HG03457 (cell line): ENCODE measurements at regions not wholly inside any gene's neighbourhood (a gene's known extent, or its start where the extent isn't known, plus 50 kb on each side); places are given as distances from the start of the nearest gene placed in this dataset.
A peak's percentile ranks its signal among the peaks of the same experiment; 100 is the strongest.

Experiments
- ATAC-seq: cut with Tn5 transposase; IDR thresholded peaks from one replicate; pipeline ENCODE4 v1.9.1; 2021; ENCODE audit warnings: moderate number of reproducible peaks; ENCODE audit not compliant: unreplicated experiment

DNA sequence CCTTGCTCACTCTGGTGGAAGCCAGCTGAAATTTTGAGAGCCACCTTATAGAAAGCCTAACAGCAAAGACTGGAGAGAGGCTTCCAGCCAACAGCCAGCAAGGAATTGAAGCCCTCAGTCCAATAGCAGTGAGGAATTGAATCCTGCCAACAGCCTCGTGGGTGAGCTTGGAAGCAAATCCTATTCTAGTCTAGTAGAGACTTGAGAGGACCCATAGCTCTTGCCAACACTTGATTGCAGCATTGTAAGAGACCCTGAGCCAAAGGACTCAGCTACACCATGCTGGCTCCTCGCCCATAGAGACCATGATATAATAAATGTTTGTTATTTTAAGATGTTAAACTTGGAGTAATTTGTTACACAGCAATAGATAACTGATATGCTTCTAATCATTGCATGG, 403.0 kb upstream of the TNP1 start:
- no peak for ATAC-seq

DNA sequence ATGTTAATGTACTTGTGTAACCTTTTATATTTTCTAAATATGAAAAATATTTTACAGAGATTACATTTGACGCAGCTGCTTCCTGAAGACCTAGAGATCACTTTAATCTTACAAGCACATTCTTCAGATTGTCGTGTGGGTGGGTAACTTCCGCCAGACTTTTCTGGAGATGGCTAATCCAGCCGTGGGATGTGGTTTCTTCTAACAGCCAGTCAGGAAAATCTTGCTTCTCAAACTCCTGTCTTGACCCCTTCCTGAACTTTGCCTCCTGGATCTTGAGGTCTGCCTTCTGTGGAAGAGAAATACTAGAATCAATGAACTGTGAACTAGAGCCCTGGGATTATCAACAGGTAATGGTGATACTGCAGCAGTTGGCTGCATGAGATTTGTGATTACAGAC, 401.6 kb upstream of the TNP1 start:
- no peak for ATAC-seq

DNA sequence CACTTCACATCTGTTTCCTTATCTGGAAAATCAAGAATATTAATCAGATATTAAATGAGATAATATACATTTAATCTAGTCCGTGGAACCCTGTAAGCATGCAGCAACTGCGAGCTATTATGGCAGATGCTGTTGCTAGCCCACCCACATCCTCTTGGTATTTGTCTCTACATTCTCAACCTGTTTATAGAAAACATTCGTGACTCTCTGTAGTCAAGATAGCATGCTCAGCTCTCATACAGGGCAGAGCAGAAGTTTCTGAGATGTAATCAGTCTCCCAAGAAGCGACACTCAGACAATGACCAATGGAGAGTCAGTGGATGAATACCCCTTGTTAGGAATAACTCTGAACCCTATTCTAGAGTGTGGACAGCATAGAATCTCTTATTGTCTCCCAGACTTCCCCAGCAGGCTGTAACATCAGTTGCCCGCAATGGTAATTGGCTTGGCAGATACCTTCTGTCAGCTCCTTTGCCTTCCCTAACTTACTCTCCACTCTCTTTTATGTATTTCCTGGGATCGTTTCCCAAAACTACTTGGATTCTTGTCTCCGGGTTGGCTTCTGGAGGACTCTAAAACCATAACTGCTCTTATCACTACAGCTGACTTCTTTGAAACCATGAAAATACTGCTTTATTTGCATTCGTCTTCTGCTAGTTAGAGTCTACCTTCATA, 400.7 kb upstream of the TNP1 start:
- ATAC-seq: no peak

DNA sequence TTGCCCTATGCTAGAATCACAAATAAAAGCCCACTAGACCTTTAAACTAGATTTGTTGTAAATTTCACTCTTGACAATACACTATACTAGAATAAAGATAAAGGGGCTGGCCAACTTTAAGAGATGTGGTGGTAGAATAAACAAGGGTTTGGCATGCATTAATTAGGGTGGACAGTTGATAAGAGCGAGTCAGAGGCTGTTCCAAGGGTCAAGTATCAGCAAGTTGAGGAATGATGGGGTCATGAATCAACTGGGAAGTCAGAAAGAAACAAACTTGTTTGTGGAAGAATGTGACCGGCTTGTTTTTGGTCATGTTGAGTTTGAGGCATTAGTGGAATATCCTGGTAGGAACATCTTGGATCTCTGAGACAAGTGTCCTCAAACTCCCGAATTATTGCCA, 398.3 kb upstream of the TNP1 start:
- ATAC-seq: no peak

DNA sequence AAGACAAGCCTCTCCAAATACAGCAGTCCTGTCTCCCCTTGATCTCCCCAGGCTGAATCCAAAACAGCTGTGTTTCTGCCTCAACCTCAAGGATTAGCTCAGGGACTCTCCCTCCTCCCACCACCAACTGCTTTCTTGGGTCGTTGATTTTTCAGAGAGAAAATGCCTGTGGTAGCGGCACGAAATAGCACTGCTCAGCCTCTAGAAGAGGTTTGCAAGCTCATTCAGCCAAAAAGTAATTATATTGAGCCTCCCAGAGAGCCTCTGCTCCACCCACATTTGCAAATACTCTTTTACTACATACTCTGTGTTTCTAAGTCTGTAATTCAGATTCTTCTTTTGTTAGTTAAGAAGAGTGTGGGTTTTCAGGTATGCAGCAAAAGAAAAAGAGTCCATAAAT, 396.4 kb upstream of the TNP1 start:
- ATAC-seq: no peak

DNA sequence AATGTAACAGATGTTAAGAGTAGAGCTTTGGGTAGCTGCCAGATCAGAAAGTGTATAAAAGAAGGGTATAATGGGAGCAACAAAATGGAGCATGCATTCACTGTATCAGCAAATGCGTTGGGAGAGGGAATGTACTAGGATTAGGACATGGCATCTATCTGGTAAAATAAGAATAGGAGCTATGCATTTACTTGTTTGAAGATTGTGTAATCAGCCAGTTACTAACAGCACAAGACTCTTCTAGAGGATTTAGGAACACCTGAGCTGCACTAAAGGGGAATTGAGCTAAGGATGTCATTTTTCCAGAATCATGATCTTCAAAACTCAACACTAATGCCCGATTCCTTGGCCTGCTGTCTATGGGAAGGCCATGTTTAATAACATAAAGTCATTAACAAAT, 394.2 kb upstream of the TNP1 start:
- no peak for ATAC-seq

DNA sequence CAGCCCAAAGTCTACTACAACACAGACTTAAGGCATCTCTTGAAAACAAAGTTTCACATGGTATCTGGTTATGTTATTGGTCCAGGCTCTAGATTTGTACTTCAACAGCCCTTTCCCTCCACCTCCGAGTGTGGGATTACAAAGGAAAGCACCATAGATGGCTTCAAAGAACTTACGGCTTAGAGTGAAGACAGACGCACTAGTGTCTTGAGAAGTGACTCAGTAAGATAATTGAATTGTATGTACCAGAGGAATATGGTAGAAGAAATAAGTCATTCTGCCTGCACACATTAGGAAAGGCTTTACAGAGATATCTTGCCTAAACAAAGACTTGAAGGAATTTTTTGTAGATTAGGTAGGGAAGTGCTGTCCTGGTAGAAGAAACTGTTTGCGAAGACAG, 392.3 kb upstream of the TNP1 start:
- no peak for ATAC-seq

DNA sequence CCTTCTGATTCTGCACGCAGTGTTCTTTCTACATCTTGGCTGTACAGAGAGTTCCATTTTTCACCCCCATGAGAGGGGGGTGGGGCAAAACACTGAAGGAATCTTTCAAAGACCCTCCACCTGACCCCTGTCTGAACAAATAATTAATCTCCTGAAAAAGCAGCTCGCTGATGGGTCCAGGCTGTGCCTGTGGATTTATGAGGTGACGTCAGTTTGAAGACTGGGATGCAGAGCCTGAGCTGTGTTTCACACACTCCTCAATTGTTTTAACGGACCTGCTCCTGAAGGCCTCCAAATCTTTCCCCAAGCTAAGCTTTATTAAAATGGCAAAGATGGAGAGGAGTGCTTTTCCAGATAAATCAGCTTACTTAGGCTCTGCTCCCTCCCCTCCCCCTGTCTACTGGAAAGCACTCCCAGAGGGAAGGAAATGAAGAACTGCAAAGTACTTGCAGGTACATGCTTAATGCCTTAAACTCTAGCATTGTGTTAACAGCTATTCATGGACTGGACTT, 390.2 kb upstream of the TNP1 start:
- ATAC-seq: no peak

DNA sequence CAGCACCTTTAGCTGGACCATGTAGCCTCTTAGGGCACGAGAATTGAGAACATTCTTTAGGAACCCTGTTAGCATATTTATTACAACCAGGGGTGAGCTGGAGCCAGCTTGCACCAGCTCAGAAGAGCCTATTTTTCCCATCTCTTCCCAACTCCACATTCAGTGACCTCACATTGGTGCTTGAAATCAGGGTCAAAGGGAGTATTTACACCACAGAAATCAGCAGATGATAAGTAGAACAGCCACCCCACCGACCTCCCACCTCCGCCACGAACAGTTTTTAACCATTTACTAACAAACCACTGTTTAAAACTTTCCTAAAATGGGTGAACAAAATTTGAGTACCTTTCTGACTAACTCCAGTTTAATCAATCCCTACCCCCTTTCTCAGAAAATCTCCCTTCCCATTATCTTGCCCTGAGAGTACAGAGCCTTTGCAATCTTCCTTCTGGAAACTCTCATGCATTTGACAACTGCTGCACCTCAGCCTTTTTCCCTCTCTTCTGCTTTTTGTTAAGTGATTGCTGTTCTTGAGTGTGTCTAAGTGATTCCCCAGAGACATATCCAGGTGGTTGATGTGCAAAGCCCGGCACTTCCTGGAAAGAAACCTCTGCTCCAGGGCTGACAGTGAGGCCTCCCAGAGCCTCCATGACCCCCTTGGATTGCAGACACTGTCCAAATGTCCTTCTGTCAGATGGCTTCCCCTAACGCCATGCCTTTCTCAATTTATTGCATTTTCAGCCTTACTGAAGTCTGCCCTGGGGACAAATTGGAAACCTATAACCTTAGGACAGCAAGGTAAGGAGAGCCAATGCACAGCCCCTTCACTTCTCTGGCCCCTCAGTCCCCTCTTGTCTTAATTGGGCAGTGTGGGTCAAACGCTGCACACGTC, 389.5 kb upstream of the TNP1 start:
- no peak for ATAC-seq

DNA sequence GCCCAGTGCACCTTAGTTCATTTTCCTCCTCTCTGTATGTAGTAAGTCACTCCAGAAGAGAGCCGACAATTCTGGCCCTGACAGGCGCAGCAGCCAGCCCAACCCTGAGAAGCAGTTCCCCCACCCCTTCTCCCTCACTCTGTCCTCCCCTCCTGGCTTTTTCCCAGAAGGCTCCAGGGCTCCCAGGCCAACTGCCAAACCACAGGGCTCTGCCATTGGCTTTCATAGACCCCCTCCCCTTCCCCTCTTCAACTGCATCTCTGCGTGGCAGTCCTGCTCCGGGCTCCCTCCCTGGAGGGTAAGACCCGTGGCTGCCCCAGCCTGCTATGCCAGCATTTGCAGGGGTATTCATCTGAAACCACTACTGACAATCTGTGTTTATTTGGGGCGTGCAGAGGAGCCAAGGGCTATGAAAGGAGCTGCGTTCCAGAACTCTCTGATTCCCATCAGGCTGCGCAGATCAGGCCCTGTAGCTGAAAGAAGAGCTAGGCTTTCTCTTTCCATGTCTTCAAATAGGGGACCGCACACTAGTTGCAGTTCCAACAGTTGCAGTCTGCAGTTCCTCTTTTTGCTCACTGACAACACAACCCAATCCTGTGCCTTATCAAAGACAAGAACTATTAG, 388.6 kb upstream of the TNP1 start:
- peak; percentile 90 for ATAC-seq

DNA sequence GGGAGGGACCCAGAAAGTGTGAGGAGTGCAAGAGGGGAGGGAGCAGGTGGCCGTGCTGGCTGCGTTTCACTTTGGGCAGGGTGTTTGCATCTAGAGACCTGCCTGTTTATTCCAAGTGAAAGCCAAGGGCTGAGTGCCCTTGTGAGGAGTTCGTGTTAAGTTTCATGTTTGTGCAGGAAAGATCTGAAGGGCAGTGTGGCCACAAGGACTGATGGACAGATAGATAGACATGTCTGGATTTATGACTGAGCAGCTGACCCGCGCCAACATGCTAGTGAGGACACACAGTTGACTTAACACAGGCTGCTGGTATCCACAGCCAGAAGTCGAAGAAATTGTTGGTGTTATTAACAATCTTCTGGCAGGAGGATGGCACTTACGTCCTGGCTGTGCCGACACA, 387.6 kb upstream of the TNP1 start:
- ATAC-seq: no peak

DNA sequence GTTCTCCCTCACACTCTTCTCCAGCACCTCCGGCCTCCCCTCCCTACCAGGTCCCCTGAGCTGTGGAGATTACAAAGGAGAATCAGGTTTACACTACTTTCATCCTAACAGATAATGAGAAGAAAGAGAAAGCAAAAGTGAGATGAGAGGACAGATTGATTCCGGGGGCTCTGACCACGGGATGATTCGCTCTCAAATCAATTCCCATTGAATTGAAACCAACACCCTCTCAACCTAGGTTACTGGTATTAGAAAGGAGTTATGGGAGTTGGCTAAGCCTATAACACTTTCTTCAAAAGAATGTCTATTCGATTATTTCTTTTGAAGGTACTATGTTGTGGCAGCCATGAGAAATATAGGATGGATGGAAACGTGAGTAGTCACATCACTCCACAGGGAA, 386.2 kb upstream of the TNP1 start:
- no peak for ATAC-seq

DNA sequence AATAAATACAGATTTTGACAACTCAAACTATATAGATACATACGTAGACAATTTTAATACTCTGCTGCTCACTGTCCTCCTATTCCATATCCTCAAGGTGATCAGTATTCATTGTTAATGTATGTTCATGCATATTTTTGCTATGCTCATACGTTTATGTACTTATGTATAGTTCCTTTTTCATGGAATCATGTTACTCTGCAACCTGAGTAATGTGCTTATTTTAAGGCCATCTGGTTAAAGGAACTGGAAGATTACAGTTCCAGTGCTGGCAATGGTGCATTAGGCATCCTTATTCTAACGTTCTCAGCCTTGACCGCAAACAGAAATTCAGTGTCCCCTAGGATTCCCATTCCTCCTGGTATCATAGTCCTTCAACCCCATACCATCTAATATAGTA, 385.0 kb upstream of the TNP1 start:
- no peak for ATAC-seq

DNA sequence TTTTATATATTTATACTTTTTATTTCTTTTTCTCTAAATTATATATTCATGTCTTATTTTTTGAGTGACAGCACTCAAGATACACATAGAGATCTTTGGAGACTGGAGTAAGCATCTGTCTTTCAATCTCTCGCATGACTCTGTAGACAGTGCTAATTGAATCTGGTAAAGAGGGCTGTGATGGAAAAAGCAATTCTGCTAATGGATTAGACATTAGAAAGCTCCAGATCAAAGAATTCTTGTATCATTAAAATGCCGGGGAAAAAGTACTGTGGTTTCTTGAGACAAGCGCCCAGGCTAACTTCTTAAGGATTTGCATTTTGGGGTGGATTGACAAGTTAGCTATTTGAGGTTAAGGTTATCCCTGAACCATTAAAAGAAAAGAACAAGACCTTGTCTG, 383.1 kb upstream of the TNP1 start:
- ATAC-seq: no peak

DNA sequence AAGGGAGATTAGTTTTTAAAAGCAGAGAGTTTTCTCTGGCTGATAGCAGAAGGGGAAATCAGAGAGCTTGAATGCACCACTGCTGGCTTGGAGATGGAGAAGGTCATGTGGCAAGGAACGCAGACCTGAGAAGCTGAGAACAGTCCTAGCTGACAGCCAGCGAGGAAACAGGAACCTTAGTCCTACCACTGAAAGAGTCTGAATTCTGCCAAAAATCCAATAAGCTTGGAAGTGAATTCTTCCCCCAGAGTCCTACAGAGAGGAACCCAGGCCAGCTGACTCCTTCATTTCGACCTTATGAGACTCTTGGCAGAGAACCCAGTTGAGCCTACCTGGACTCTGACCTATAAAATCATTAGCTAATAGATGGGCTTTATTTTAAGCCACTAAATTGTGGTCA, 371.9 kb upstream of the TNP1 start:
- no peak for ATAC-seq

DNA sequence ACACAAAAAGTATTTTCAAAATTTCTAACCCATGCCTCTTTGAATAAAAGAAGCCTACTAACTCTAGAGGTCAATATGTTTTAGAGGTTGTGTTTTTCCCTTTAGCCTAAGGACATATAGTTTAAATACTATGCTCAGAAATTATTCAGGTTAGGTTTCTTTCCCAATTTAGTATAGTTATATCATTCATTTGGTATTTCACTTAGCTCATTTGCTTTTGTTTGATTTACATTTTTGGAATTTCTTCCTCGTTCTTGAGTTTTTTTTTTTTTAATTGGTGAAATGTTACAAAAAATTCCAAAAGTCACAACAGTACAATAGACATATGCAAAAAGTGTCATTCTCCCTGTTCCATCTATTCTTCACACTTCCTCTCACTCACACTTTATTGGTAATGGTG, 371.3 kb upstream of the TNP1 start:
- ATAC-seq: no peak

DNA sequence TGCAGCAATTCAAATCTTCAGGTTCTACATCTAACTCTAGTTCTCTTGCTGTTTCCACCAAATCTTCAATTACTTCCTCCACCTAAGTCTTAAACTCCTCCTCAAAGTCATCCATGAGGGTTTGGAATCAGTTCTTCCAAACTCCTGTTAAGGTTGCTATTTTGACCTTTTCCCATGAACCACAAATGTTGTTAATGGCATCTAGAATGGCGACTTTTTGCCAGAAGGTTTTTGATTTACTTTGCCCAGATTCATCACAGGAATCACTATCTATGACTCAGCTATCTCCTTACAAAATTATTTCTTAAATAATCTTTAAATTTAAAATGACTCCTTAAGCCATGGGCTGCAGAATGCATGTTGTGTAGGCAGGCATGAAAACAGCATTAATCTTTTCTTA, 368.9 kb upstream of the TNP1 start:
- no peak for ATAC-seq

DNA sequence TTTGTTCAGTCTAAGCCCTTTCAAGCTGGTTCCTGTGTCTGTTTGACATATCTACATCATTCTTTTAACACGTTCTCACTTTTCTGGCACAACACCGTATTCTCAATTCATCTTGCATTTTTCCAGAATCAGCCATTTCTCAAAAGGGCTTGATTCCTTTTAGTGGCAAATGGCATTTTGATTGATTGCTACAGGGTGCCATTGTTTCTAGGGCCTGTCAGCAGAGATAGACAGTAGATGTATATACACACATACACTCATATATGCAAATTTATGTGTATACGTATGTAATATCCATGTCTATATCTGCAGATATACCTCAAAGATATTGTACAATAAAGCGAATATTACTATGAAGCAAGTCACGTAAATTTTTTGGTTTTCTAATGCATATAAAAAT, 367.9 kb upstream of the TNP1 start:
- ATAC-seq: no peak

DNA sequence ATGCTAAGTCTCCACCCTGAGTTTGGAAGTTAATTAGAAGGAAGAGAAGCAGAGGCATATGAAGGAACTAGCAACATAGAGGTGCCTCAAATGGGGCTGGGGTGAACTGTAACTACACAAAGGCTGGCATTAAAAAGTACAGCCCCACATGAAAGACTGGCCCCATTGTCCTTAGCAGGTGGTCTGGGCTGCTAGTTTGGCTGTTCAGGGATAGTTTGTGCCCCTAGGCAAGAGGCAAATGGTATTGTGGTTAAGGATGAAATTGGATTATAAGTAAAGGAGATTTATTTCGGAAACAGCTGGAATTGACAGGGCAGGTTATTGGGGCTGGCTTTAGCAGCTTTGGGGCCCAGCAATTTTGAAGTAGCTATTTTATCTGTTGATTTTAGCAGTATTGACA, 365.7 kb upstream of the TNP1 start:
- no peak for ATAC-seq

DNA sequence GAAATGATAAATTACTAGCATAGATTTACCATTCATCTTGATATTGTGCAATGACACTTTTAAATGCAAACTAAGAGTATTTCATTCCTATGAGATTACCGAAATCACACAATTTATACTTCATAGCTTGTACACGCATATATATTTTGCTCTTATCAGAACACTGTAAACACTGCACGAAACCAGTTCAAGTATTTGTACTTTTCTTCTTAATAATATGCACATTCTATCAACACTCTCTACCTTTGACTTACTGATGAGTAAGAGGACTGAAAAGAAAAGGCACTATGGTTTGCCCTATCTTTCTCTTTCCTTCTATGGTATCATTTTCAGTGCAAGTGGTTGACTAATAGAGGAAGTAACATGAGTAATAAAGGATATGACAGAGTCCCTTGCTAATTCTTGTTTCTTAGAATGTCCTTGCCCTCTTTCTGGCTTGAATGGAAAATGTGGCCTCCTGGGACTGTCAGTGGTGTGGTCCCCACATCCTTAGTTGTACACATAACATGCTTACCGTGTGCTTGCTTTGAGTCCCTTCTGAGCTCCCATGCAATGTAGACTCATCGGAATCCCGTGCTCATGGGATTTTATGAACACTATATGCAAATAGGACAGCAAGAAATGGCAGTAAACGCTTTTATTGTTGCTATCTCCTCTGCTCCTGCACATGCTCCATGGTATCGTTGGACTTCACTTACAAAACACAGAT, 363.5 kb upstream of the TNP1 start:
- ATAC-seq: peak; percentile 72

DNA sequence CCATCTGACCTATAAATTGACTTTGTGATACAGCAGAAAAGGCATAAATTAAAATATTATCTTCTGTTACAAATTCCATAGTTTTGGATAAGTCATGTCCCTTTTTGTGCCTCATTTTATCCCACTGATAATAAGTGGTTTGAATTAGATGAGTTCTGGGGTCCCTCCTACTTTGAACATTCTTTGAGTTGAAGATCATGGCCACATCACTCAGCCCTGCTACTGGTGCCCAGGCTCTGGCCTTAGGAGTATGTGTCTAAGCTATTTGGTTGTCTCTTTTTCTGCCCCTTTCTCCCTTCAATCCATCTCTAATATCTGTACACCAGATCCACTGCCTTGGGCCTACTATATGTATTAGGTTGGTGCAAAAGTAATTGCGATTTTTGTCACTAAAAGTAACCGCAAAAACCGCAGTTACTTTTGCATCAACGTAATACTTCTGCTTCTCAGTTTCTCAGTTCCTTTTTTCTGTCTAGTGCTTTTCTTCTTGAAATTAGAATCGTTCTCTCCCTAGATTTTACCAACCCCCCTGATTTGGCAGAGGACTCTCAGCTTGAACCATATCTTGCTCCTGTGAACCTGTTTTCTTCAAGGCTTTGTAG, 362.5 kb upstream of the TNP1 start:
- peak; percentile 31 for ATAC-seq
